CD4-positive, alpha-beta T cell treated with Interleukin-4 for 4 hours (primary cell): ENCODE measurements at regions not wholly inside any gene's neighbourhood (a gene's known extent, or its start where the extent isn't known, plus 50 kb on each side); places are given as distances from the start of the nearest gene placed in this dataset.
"Not testable (repeated sequence)": the region's sequence is repeated elsewhere in the genome, so short reads cannot be mapped to it uniquely, and the experiment has no call there.

Experiments used
- DNase-seq: peaks from one replicate; pipeline ENCODE4 v3.0.0-alpha.2; 2020

- no peak for DNase-seq
Observed at GRCh38 chr2:31651736-31652135, 71.0 kb upstream of the SRD5A2 start.

- DNase-seq: no peak
Observed at GRCh38 chr2:31651267-31651666, 70.5 kb upstream of the SRD5A2 start.

GRCh38 chr2:31644551-31644950 lies 63.8 kb upstream of the SRD5A2 start:
- no peak for DNase-seq

- DNase-seq: no peak
Observed at GRCh38 chr2:31642707-31643106, 62.0 kb upstream of the SRD5A2 start.

GRCh38 chr2:31632201-31632600 lies 51.5 kb upstream of the SRD5A2 start:
- not testable (repeated sequence) for DNase-seq
